ENCODE measurements at regions not wholly inside any gene's neighbourhood (a gene's known extent, or its start where the extent isn't known, plus 50 kb on each side); places are given as distances from the start of the nearest gene placed in this dataset.

GRCh38 chr5:87754009-87754757, 341.5 kb upstream of the CCNH start:
- H3K4me3 ChIP-seq = no peak overlapping the region
- 14% methylated on average over 6 of the region's 6 CpGs for WGBS (ENCODE audit: missing lambda C conversion rate)
- no peak for ATAC-seq
- DNase-seq (ENCODE audit: low read depth in 1 of 2, low spot score in 1 of 2) = no peak
- no peaks in the 10 kb centered on the region for H3K9me3 ChIP-seq
- H3K4me1 ChIP-seq = no peaks in the 10 kb centered on the region
- ChIA-PET CTCF (no interaction called here), POLR2A (no interaction called here)
- FAIRE-seq = no peak
- no peak overlapping the region for H3K4me2 ChIP-seq
- no peak overlapping the region for H3K27ac ChIP-seq
- TF ChIP-seq FOSL2 (IDR thresholded peaks at IDR 0.05) = no peak
- TF ChIP-seq FOSL2 (CRISPR knock-in tag; IDR thresholded peaks at IDR 0.05) = no peak
- TF ChIP-seq PHF8 (IDR thresholded peaks at IDR 0.05; ENCODE audit: borderline replicate concordance, low read depth) = no peak
- TF ChIP-seq BHLHE40 (IDR thresholded peaks at IDR 0.05; ENCODE audit: low read depth, low read length) = no peak
- TF ChIP-seq HDAC2 (IDR thresholded peaks at IDR 0.05) = no peak

GRCh38 chr5:87752362-87752761, 339.6 kb upstream of the CCNH start:
- CTCF ChIA-PET = interaction anchor here (0.8 to 1.1 kb wide), 3 partner anchors 11 to 928 kb away, joined by 3 to 4 read pairs (median 4); no protein-coding TSS in a partner anchor
- H3K4me2 ChIP-seq = no peak overlapping the region
- no peak for DNase-seq (ENCODE audit: low read depth in 1 of 2, low spot score in 1 of 2)

GRCh38 chr5:87751824-87752223, 339.1 kb upstream of the CCNH start:
- ATAC-seq (no peak), DNase-seq (ENCODE audit: low read depth in 1 of 2, low spot score in 1 of 2) (no peak), FAIRE-seq (no peak)
- no peak overlapping the region for H3K4me3 ChIP-seq
- ChIA-PET POLR2A (no interaction called here), CTCF (interaction anchor here (1.1 kb wide), 1 partner anchor 29 kb away, joined by 4 read pairs; no protein-coding TSS in a partner anchor)
- WGBS (ENCODE audit: missing lambda C conversion rate) = 50% methylated on average over 4 of the region's 4 CpGs
- TF ChIP-seq, protein P1, sequence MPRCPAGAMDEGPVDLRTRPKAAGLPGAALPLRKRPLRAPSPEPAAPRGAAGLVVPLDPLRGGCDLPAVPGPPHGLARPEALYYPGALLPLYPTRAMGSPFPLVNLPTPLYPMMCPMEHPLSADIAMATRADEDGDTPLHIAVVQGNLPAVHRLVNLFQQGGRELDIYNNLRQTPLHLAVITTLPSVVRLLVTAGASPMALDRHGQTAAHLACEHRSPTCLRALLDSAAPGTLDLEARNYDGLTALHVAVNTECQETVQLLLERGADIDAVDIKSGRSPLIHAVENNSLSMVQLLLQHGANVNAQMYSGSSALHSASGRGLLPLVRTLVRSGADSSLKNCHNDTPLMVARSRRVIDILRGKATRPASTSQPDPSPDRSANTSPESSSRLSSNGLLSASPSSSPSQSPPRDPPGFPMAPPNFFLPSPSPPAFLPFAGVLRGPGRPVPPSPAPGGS (IDR thresholded peaks at IDR 0.05) = no peak
- TF ChIP-seq CBX2 (IDR thresholded peaks at IDR 0.05; ENCODE audit: borderline replicate concordance, low read depth) (no peak), RFX5 (IDR thresholded peaks at IDR 0.05) (no peak), HOXB13 (CRISPR knock-in tag; IDR thresholded peaks at IDR 0.05; ENCODE audit: low read depth) (no peak), ZC3H11A (IDR thresholded peaks at IDR 0.05) (no peak), RAD21 (conservative IDR thresholded peaks at IDR 0.05 in 1 of 2, IDR thresholded peaks at IDR 0.05 in 1 of 2) (no peak), ELK1 (IDR thresholded peaks at IDR 0.05; ENCODE audit: low read depth, low read length) (no peak), TP53 (CRISPR knock-in tag; IDR thresholded peaks at IDR 0.05) (no peak), RARB (CRISPR knock-in tag; IDR thresholded peaks at IDR 0.05) (no peak)
- TF ChIP-seq, protein P2, sequence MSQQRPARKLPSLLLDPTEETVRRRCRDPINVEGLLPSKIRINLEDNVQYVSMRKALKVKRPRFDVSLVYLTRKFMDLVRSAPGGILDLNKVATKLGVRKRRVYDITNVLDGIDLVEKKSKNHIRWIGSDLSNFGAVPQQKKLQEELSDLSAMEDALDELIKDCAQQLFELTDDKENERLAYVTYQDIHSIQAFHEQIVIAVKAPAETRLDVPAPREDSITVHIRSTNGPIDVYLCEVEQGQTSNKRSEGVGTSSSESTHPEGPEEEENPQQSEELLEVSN (IDR thresholded peaks at IDR 0.05; ENCODE audit: borderline replicate concordance, low read depth) = no peak
- H3K27ac ChIP-seq = no peak overlapping the region
- H3K4me1 ChIP-seq = no peaks in the 10 kb centered on the region
- no peak overlapping the region for H3K4me2 ChIP-seq
- no peaks in the 10 kb centered on the region for H3K9me3 ChIP-seq

More at GRCh38 chr5:87752362-87752761, 339.6 kb upstream of the CCNH start:
- FAIRE-seq = no peak
- no peaks in the 10 kb centered on the region for H3K9me3 ChIP-seq
- H3K27ac ChIP-seq = no peak overlapping the region
- WGBS (ENCODE audit: missing lambda C conversion rate) = 13% methylated on average over 4 of the region's 4 CpGs
- POLR2A ChIA-PET = no interaction called here
- no peak for ATAC-seq
- TF ChIP-seq RAD21 (conservative IDR thresholded peaks at IDR 0.05 in 1 of 2, IDR thresholded peaks at IDR 0.05 in 1 of 2) (no peak), HMGXB4 (CRISPR knock-in tag; IDR thresholded peaks at IDR 0.05; ENCODE audit: borderline replicate concordance) (no peak), FOSL2 (IDR thresholded peaks at IDR 0.05) (no peak), FOSL2 (CRISPR knock-in tag; IDR thresholded peaks at IDR 0.05) (no peak), POLR2A (IDR thresholded peaks at IDR 0.05; ENCODE audit: low read length) (no peak), BHLHE40 (IDR thresholded peaks at IDR 0.05; ENCODE audit: low read depth, low read length) (no peak), CBX8 (IDR thresholded peaks at IDR 0.05) (no peak), RCOR1 (IDR thresholded peaks at IDR 0.05; ENCODE audit: low read depth, low read length) (no peak), MAX (IDR thresholded peaks at IDR 0.05) (no peak), RFX5 (IDR thresholded peaks at IDR 0.05) (no peak), FOXS1 (CRISPR knock-in tag; IDR thresholded peaks at IDR 0.05) (no peak), HOXB13 (CRISPR knock-in tag; IDR thresholded peaks at IDR 0.05; ENCODE audit: low read depth) (no peak), ZC3H11A (IDR thresholded peaks at IDR 0.05) (no peak), ZNF302 (CRISPR knock-in tag; IDR thresholded peaks at IDR 0.05) (no peak)
- TF ChIP-seq, protein P2 (IDR thresholded peaks at IDR 0.05; ENCODE audit: borderline replicate concordance, low read depth) = no peak
- TF ChIP-seq, protein P3, sequence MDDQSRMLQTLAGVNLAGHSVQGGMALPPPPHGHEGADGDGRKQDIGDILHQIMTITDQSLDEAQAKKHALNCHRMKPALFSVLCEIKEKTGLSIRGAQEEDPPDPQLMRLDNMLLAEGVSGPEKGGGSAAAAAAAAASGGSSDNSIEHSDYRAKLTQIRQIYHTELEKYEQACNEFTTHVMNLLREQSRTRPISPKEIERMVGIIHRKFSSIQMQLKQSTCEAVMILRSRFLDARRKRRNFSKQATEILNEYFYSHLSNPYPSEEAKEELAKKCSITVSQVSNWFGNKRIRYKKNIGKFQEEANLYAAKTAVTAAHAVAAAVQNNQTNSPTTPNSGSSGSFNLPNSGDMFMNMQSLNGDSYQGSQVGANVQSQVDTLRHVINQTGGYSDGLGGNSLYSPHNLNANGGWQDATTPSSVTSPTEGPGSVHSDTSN (IDR thresholded peaks at IDR 0.05) = no peak
- H3K4me1 ChIP-seq = no peaks in the 10 kb centered on the region
- H3K4me3 ChIP-seq = no peak overlapping the region
